Liver (tissue), 8 donors: ENCODE measurements at regions not wholly inside any gene's neighbourhood (a gene's known extent, or its start where the extent isn't known, plus 50 kb on each side); places are given as distances from the start of the nearest gene placed in this dataset.

Experiments
- DNase-seq: peaks from one replicate; pipeline ENCODE4 v3.0.0-alpha.2; 2017; ENCODE audit warnings: low spot score
- H3K27ac ChIP-seq, 2 donors: one replicate each; pipeline ENCODE4 v1.7.0; 2013; ENCODE audit warnings: inconsistent platforms in 2 of 2, low read length in 2 of 2, control low read depth in 1 of 2, low read depth in 1 of 2, mild to moderate bottlenecking in 1 of 2
- H3K27me3 ChIP-seq, 4 donors: one replicate each; pipeline versions ENCODE4 v1.6.1 to v1.7.0; 2013; ENCODE audit warnings: low read length in 3 of 4, inconsistent platforms in 1 of 4, mild to moderate bottlenecking in 1 of 4, moderate library complexity in 1 of 4; ENCODE audit not compliant: control insufficient read depth in 4 of 4, insufficient read depth in 4 of 4
- H3K36me3 ChIP-seq, 4 donors: one replicate each; pipeline versions ENCODE4 v1.6.1 to v1.7.0; 2013; ENCODE audit warnings: low read length in 3 of 4, mild to moderate bottlenecking in 3 of 4, low read depth in 1 of 4, moderate library complexity in 1 of 4; ENCODE audit not compliant: control insufficient read depth in 4 of 4, insufficient read depth in 3 of 4
- H3K4me1 ChIP-seq, 4 donors: one replicate each; pipeline versions ENCODE4 v1.6.1 to v1.7.0; 2013; ENCODE audit warnings: low read length in 3 of 4, mild to moderate bottlenecking in 3 of 4, moderate library complexity in 1 of 4; ENCODE audit not compliant: control insufficient read depth in 4 of 4, insufficient read depth in 4 of 4
- H3K4me3 ChIP-seq, 3 donors: one replicate each; pipeline versions ENCODE4 v1.6.1 to v1.7.0; 2013; ENCODE audit warnings: low read length in 3 of 3, control low read depth in 1 of 3, low read depth in 1 of 3, mild to moderate bottlenecking in 1 of 3
- H3K9ac ChIP-seq, 2 donors: one replicate each; pipeline ENCODE4 v1.7.0; 2013; ENCODE audit warnings: low read length in 2 of 2, mild to moderate bottlenecking in 2 of 2, moderate library complexity in 2 of 2, control low read depth in 1 of 2, low read depth in 1 of 2
- H3K9me3 ChIP-seq, 4 donors: one replicate each; pipeline versions ENCODE4 v1.6.1 to v1.7.0; 2013; ENCODE audit warnings: low read length in 3 of 4; ENCODE audit not compliant: control insufficient read depth in 4 of 4
- CTCF ChIP-seq: fragments of 150-350 bp; IDR thresholded peaks from 2 replicates; pipeline ENCODE4 v1.5.1; 2017; ENCODE audit warnings: improper control_type of control experiment, low read depth, low read length; ENCODE audit not compliant: missing input control
- EGR1 ChIP-seq, 2 donors: IDR thresholded peaks; 2 replicates each; pipeline ENCODE4 v1.6.1; 2016 to 2018; ENCODE audit warnings: antibody characterized with exemption in 2 of 2, low read depth in 2 of 2
- FOXA1 ChIP-seq: IDR thresholded peaks from 2 replicates; pipeline ENCODE4 v1.6.1; 2016; ENCODE audit warnings: antibody characterized with exemption
- FOXA2 ChIP-seq: IDR thresholded peaks from 2 replicates; pipeline ENCODE4 v1.6.1; 2016; ENCODE audit warnings: antibody characterized with exemption
- GABPA ChIP-seq, 2 donors: IDR thresholded peaks in 1 of 2; conservative IDR thresholded peaks in 1 of 2; 2 replicates each; pipeline ENCODE4 v1.6.1; 2016; ENCODE audit warnings: antibody characterized with exemption in 2 of 2, mild to moderate bottlenecking in 1 of 2, moderate library complexity in 1 of 2
- HNF4A ChIP-seq, 2 donors: conservative IDR thresholded peaks; 2 replicates each; pipeline ENCODE4 v1.6.1; 2016; ENCODE audit warnings: antibody characterized with exemption in 2 of 2, mild to moderate bottlenecking in 2 of 2
- HNF4G ChIP-seq: IDR thresholded peaks from 2 replicates; pipeline ENCODE4 v1.6.1; 2016; ENCODE audit warnings: antibody characterized with exemption
- JUND ChIP-seq, 2 donors: IDR thresholded peaks; 2 replicates each; pipeline ENCODE4 v1.6.1; 2016; ENCODE audit warnings: antibody characterized with exemption in 2 of 2
- MAX ChIP-seq: IDR thresholded peaks from 2 replicates; pipeline ENCODE4 v1.6.1; 2016; ENCODE audit warnings: antibody characterized with exemption
- NR2F2 ChIP-seq: IDR thresholded peaks from 2 replicates; pipeline ENCODE4 v1.6.1; 2016; ENCODE audit warnings: antibody characterized with exemption
- RAD21 ChIP-seq, 2 donors: IDR thresholded peaks; 2 replicates each; pipeline ENCODE4 v1.6.1; 2016; ENCODE audit warnings: antibody characterized with exemption in 2 of 2, mild to moderate bottlenecking in 2 of 2
- REST ChIP-seq: IDR thresholded peaks from 2 replicates; pipeline ENCODE4 v1.6.1; 2016; ENCODE audit warnings: antibody characterized with exemption, mild to moderate bottlenecking
- RXRA ChIP-seq, 2 donors: IDR thresholded peaks; 2 replicates each; pipeline ENCODE4 v1.6.1; 2017 to 2018; ENCODE audit warnings: antibody characterized with exemption in 2 of 2, mild to moderate bottlenecking in 1 of 2
- SP1 ChIP-seq: IDR thresholded peaks from 2 replicates; pipeline ENCODE4 v1.6.1; 2018; ENCODE audit warnings: antibody characterized with exemption, mild to moderate bottlenecking
- TAF1 ChIP-seq: conservative IDR thresholded peaks from 2 replicates; pipeline ENCODE4 v1.6.1; 2016; ENCODE audit warnings: antibody characterized with exemption, mild to moderate bottlenecking
- YY1 ChIP-seq: IDR thresholded peaks from 2 replicates; pipeline ENCODE4 v1.6.1; 2016; ENCODE audit warnings: antibody characterized with exemption, mild to moderate bottlenecking
- ZBTB33 ChIP-seq: IDR thresholded peaks from 2 replicates; pipeline ENCODE4 v1.6.1; 2016; ENCODE audit warnings: antibody characterized with exemption
- WGBS: extraction: QIAGEN DNeasy Blood & Tissue Kit; methylation state at CpG from one replicate; pipeline ENCODE4 v1.1.7; 2013; 5-methylcytosine and 5-hydroxymethylcytosine counted together
- TF ChIP-seq, protein P1 (sequence below): IDR thresholded peaks from 2 replicates; pipeline ENCODE4 v1.6.1; 2016; ENCODE audit warnings: antibody characterized with exemption
- donor health status: healthy.
- donor health status: healthy.
- donor health status: healthy.
- donor health status: healthy.
- donor health status: healthy.

DNA sequence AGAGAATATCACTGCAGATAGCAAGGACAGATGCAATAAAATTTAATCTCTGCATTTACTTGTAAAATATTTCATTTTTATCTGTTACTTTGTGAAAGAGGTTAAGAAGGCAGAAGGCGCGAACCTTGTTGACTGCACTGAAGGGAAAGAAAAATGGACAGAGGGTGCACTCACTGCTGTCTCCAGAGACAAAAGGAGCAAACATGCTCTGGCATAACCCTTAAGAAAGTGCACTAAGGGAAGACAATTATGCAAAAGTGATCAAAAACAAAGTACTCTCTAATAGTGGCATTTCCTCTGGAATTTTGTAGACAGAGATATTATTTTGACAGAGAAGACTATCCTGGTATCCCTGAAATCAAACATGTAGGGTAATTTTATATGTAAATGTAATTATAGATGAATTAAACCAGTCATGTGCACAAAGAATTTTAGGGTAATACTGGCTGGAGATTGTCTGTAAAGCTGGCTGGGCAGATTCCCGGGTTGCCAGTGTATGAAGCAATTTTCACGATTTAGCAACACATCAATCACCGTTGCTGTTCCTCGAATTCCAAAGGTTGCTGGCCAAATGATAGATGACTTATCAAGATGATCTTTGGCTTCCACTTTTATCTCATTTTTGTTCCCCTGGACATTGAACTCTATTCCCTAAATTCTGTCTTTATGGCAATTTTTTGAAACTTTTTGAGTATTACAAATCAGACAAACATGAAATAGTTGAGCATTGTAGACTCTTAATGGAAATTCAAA is 1176.9 kb downstream of the SUCLG1 start:
- 55% methylated on average over 6 of the region's 6 CpGs for WGBS
- TF ChIP-seq HNF4G (peak; percentile 88), RXRA (IDR thresholded peaks at IDR 0.05) (peak; percentile 83 to 95), JUND (IDR thresholded peaks at IDR 0.05) (peak; percentile 66 to 70), CTCF (no peak), ZBTB33 (peak; percentile 85), GABPA (IDR thresholded peaks at IDR 0.05 in 1 of 2, conservative IDR thresholded peaks at IDR 0.05 in 1 of 2) (peak in 1 of 2 donors; percentile 15), YY1 (peak; percentile 65), SP1 (peak; percentile 62), REST (no peak), MAX (no peak), RAD21 (IDR thresholded peaks at IDR 0.05) (peak; percentile 48 to 60), TAF1 (no peak), EGR1 (IDR thresholded peaks at IDR 0.05; ENCODE audit: low read depth in 2 of 2) (no peak), HNF4A (conservative IDR thresholded peaks at IDR 0.05) (peak; percentile 92 to 96), FOXA1 (peak; percentile 45), NR2F2 (peak; percentile 81), FOXA2 (no peak)
- TF ChIP-seq, protein P1, sequence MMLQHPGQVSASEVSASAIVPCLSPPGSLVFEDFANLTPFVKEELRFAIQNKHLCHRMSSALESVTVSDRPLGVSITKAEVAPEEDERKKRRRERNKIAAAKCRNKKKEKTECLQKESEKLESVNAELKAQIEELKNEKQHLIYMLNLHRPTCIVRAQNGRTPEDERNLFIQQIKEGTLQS: peak; percentile 50
- no peak overlapping the region for H3K27ac ChIP-seq
- H3K36me3 ChIP-seq: no peaks in the 10 kb centered on the region
- no peaks in the 10 kb centered on the region for H3K27me3 ChIP-seq
- H3K4me1 ChIP-seq: peaks cover 0 to 15% (median 10%) of the 10 kb centered on the region in 4 donors
- H3K9me3 ChIP-seq: no peaks in the 10 kb centered on the region
- no peak overlapping the region for H3K9ac ChIP-seq
- H3K4me3 ChIP-seq: no peak overlapping the region
- no peak for DNase-seq
